ENCODE measurements at regions not wholly inside any gene's neighbourhood (a gene's known extent, or its start where the extent isn't known, plus 50 kb on each side); places are given as distances from the start of the nearest gene placed in this dataset.

- no peak for TF ChIP-seq GATA3 (IDR thresholded peaks at IDR 0.05; ENCODE audit: low read depth, low read length)
- no peak for TF ChIP-seq GATA2 (IDR thresholded peaks at IDR 0.05; ENCODE audit: low read depth, low read length)
Measured at GRCh38 chr6:81381382-81381916, 371.0 kb downstream of the TENT5A start.
